HEK293 (cell line): ENCODE measurements at regions not wholly inside any gene's neighbourhood (a gene's known extent, or its start where the extent isn't known, plus 50 kb on each side); places are given as distances from the start of the nearest gene placed in this dataset.

Experiments used
- CTCF ChIA-PET: fragments of 350-600 bp; formaldehyde crosslinking; extraction: SDS; loops from one replicate; lab custom pipeline; 2021; ENCODE audit warnings: antibody characterized with exemption; lab: Yijun Ruan, JAX
- POLR2A ChIA-PET: fragments of 300-600 bp; formaldehyde crosslinking; extraction: SDS; loops from one replicate; lab custom pipeline; 2020; ENCODE audit warnings: antibody characterized with exemption, inconsistent platforms; lab: Yijun Ruan, JAX
- H3K27ac ChIP-seq: fragments of 200-500 bp; sonication (Bioruptor generic); 2 replicates; pipeline ENCODE4 v1.5.1; 2014; ENCODE audit warnings: low read depth, low read length, control low read depth, inconsistent platforms; ENCODE audit errors: extremely low read depth
- H3K36me3 ChIP-seq, 2 experiments: fragments of 200-500 bp in 1 of 2; sonication (Bioruptor generic) in 1 of 2; 1 replicate in 1 of 2; 2 replicates in 1 of 2; pipeline ENCODE4 v1.5.1; 2014 to 2017; ENCODE audit warnings: inconsistent platforms in 2 of 2, low read length in 2 of 2; ENCODE audit not compliant: control insufficient read depth in 2 of 2, insufficient read depth in 1 of 2
- H3K4me1 ChIP-seq: fragments of 200-500 bp; sonication (Bioruptor generic); 2 replicates; pipeline ENCODE4 v1.5.1; 2014; ENCODE audit warnings: mild to moderate bottlenecking, low read length, inconsistent platforms; ENCODE audit not compliant: control insufficient read depth, insufficient read depth
- H3K4me3 ChIP-seq: 2 replicates; pipeline ENCODE4 v1.5.1; 2011; ENCODE audit warnings: low read depth, mild to moderate bottlenecking, control low read depth, low read length, moderate library complexity
- H3K9me3 ChIP-seq: fragments of 200-500 bp; sonication (Bioruptor generic); 2 replicates; pipeline ENCODE4 v1.5.1; 2014; ENCODE audit warnings: low read depth, low read length, inconsistent platforms; ENCODE audit not compliant: control insufficient read depth, insufficient read depth
- GLIS2 ChIP-seq: fragments of 450-650 bp; formaldehyde crosslinking; IDR thresholded peaks from 2 replicates; pipeline ENCODE4 v1.5.1; 2016; ENCODE audit warnings: missing biosample characterization, missing genetic modification characterization
- HOXC10 ChIP-seq: sonication (generic); formaldehyde crosslinking; IDR thresholded peaks from 2 replicates; pipeline ENCODE4 v1.8.1; 2023; ENCODE audit warnings: mild to moderate bottlenecking, missing genetic modification reagents
- KLF10 ChIP-seq: fragments of 450-650 bp; IDR thresholded peaks from 2 replicates; pipeline ENCODE4 v1.5.1; 2018; ENCODE audit warnings: missing biosample characterization, mild to moderate bottlenecking, missing genetic modification characterization
- SCRT2 ChIP-seq: fragments of 450-650 bp; formaldehyde crosslinking; IDR thresholded peaks from 2 replicates; pipeline ENCODE4 v1.5.1; 2016; ENCODE audit warnings: missing biosample characterization, missing genetic modification characterization
- YY1 ChIP-seq: fragments of 450-650 bp; formaldehyde crosslinking; IDR thresholded peaks from 2 replicates; pipeline ENCODE4 v1.5.1; 2018; ENCODE audit warnings: missing biosample characterization, missing genetic modification characterization
- ZBTB1 ChIP-seq: fragments of 450-650 bp; formaldehyde crosslinking; IDR thresholded peaks from 2 replicates; pipeline ENCODE4 v1.5.1; 2016; ENCODE audit warnings: missing biosample characterization, missing genetic modification characterization
- ZBTB20 ChIP-seq: fragments of 450-650 bp; formaldehyde crosslinking; IDR thresholded peaks from 2 replicates; pipeline ENCODE4 v1.5.1; 2016; ENCODE audit warnings: missing biosample characterization, missing genetic modification characterization
- ZNF157 ChIP-seq: fragments of 450-650 bp; formaldehyde crosslinking; IDR thresholded peaks from 2 replicates; pipeline ENCODE4 v1.5.1; 2016; ENCODE audit warnings: missing biosample characterization, missing genetic modification characterization
- ZNF175 ChIP-seq: fragments of 450-650 bp; formaldehyde crosslinking; IDR thresholded peaks from 2 replicates; pipeline ENCODE4 v1.5.1; 2016; ENCODE audit warnings: missing biosample characterization, missing genetic modification characterization
- ZNF19 ChIP-seq: fragments of 450-650 bp; formaldehyde crosslinking; IDR thresholded peaks from 2 replicates; pipeline ENCODE4; 2016; ENCODE audit warnings: missing biosample characterization, missing genetic modification characterization, low read depth
- ZNF366 ChIP-seq: fragments of 450-650 bp; formaldehyde crosslinking; conservative IDR thresholded peaks from 2 replicates; pipeline ENCODE4 v1.5.1; 2016; ENCODE audit warnings: missing biosample characterization, missing genetic modification characterization
- ZNF394 ChIP-seq: fragments of 450-650 bp; formaldehyde crosslinking; IDR thresholded peaks from 2 replicates; pipeline ENCODE4 v1.5.1; 2016; ENCODE audit warnings: missing biosample characterization, missing genetic modification characterization, mild to moderate bottlenecking, moderate library complexity, borderline replicate concordance
- ZNF548 ChIP-seq: fragments of 450-650 bp; formaldehyde crosslinking; IDR thresholded peaks from 2 replicates; pipeline ENCODE4 v1.5.1; 2016; ENCODE audit warnings: missing biosample characterization, missing genetic modification characterization
- ZNF571 ChIP-seq: fragments of 450-650 bp; formaldehyde crosslinking; IDR thresholded peaks from 2 replicates; pipeline ENCODE4 v1.5.0; 2017; ENCODE audit warnings: missing biosample characterization, missing genetic modification characterization
- ZNF629 ChIP-seq: fragments of 450-650 bp; formaldehyde crosslinking; IDR thresholded peaks from 2 replicates; pipeline ENCODE4 v1.5.1; 2017; ENCODE audit warnings: missing biosample characterization, missing genetic modification characterization
- ZNF654 ChIP-seq: fragments of 450-650 bp; formaldehyde crosslinking; IDR thresholded peaks from 2 replicates; pipeline ENCODE4 v1.5.1; 2016; ENCODE audit warnings: low read depth, missing biosample characterization, missing genetic modification characterization
- ZNF664 ChIP-seq: fragments of 450-650 bp; formaldehyde crosslinking; IDR thresholded peaks from 2 replicates; pipeline ENCODE4 v1.5.1; 2016; ENCODE audit warnings: missing biosample characterization, missing genetic modification characterization
- ZSCAN16 ChIP-seq: fragments of 450-650 bp; formaldehyde crosslinking; IDR thresholded peaks from 2 replicates; pipeline ENCODE4 v1.5.1; 2016; ENCODE audit warnings: missing biosample characterization, missing genetic modification characterization
- TF ChIP-seq, protein P1 (sequence below): fragments of 450-650 bp; formaldehyde crosslinking; IDR thresholded peaks from 2 replicates; pipeline ENCODE4 v1.5.1; 2016; ENCODE audit warnings: missing biosample characterization, missing genetic modification characterization
- TF ChIP-seq, protein P2 (sequence below): fragments of 450-650 bp; formaldehyde crosslinking; IDR thresholded peaks from 2 replicates; pipeline ENCODE4 v1.5.1; 2016; ENCODE audit warnings: missing biosample characterization, missing genetic modification characterization
- TF ChIP-seq, protein P3 (sequence below): fragments of 450-650 bp; formaldehyde crosslinking; IDR thresholded peaks from 2 replicates; pipeline ENCODE4 v1.5.1; 2016; ENCODE audit warnings: missing biosample characterization, missing genetic modification characterization
- TF ChIP-seq, protein P4 (sequence below): fragments of 450-650 bp; formaldehyde crosslinking; IDR thresholded peaks from 2 replicates; pipeline ENCODE4 v1.5.1; 2016; ENCODE audit warnings: missing biosample characterization, missing genetic modification characterization
- TF ChIP-seq, protein P5 (sequence below): fragments of 450-650 bp; formaldehyde crosslinking; IDR thresholded peaks from 2 replicates; pipeline ENCODE4 v1.5.1; 2016; ENCODE audit warnings: missing biosample characterization, missing genetic modification characterization, borderline replicate concordance
- TF ChIP-seq, protein P6 (sequence below): fragments of 450-650 bp; formaldehyde crosslinking; IDR thresholded peaks from 2 replicates; pipeline ENCODE4 v1.5.0; 2017; ENCODE audit warnings: missing biosample characterization, missing genetic modification characterization, borderline replicate concordance

DNA sequence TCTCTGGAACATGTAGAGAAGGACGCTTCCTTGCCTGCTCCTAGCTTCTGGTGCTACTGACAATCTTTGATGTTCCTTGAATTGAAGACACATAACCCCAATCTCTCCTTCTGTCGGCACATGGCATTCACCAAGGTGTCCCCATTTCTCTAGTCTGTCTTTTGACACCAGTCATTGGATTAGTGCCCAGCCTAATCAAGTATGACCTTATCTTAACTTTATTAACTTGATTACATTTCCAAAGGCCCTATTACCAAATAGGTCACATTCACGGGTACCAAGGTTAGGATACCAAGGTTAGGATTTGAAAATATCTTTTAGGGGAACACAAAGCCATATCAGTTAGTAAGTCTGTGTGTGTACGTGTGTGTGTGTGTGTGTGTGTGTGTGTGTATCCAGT lies 377.9 kb downstream of the CMPK2 start:
- CTCF ChIA-PET, result no interaction called here
- no peak for TF ChIP-seq ZNF366 (tag by site-specific recombination)
- TF ChIP-seq ZBTB1 (tag by site-specific recombination), result no peak
- TF ChIP-seq ZNF157, result no peak
- no peak for TF ChIP-seq ZNF548
- no peak for TF ChIP-seq ZNF19
- TF ChIP-seq SCRT2, result no peak
- no peak for TF ChIP-seq HOXC10
- TF ChIP-seq, protein P1, sequence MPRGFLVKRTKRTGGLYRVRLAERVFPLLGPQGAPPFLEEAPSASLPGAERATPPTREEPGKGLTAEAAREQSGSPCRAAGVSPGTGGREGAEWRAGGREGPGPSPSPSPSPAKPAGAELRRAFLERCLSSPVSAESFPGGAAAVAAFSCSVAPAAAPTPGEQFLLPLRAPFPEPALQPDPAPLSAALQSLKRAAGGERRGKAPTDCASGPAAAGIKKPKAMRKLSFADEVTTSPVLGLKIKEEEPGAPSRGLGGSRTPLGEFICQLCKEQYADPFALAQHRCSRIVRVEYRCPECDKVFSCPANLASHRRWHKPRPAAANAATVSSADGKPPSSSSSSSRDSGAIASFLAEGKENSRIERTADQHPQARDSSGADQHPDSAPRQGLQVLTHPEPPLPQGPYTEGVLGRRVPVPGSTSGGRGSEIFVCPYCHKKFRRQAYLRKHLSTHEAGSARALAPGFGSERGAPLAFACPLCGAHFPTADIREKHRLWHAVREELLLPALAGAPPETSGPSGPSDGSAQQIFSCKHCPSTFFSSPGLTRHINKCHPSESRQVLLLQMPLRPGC, result no peak
- TF ChIP-seq, protein P2, sequence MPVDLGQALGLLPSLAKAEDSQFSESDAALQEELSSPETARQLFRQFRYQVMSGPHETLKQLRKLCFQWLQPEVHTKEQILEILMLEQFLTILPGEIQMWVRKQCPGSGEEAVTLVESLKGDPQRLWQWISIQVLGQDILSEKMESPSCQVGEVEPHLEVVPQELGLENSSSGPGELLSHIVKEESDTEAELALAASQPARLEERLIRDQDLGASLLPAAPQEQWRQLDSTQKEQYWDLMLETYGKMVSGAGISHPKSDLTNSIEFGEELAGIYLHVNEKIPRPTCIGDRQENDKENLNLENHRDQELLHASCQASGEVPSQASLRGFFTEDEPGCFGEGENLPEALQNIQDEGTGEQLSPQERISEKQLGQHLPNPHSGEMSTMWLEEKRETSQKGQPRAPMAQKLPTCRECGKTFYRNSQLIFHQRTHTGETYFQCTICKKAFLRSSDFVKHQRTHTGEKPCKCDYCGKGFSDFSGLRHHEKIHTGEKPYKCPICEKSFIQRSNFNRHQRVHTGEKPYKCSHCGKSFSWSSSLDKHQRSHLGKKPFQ (tag by site-specific recombination), result no peak
- TF ChIP-seq ZNF629 (tag by site-specific recombination), result no peak
- TF ChIP-seq ZNF654 (tag by site-specific recombination), result no peak
- no peak for TF ChIP-seq ZSCAN16 (tag by site-specific recombination)
- no peak for TF ChIP-seq GLIS2 (tag by site-specific recombination)
- TF ChIP-seq YY1 (tag by site-specific recombination), result no peak
- TF ChIP-seq KLF10 (tag by site-specific recombination), result no peak
- TF ChIP-seq, protein P3, sequence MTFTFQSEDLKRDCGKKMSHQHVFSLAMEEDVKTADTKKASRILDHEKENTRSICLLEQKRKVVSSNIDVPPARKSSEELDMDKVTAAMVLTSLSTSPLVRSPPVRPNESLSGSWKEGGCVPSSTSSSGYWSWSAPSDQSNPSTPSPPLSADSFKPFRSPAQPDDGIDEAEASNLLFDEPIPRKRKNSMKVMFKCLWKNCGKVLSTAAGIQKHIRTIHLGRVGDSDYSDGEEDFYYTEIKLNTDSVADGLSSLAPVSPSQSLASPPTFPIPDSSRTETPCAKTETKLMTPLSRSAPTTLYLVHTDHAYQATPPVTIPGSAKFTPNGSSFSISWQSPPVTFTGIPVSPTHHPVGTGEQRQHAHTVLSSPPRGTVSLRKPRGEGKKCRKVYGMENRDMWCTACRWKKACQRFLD (tag by site-specific recombination), result no peak
- TF ChIP-seq, protein P4, sequence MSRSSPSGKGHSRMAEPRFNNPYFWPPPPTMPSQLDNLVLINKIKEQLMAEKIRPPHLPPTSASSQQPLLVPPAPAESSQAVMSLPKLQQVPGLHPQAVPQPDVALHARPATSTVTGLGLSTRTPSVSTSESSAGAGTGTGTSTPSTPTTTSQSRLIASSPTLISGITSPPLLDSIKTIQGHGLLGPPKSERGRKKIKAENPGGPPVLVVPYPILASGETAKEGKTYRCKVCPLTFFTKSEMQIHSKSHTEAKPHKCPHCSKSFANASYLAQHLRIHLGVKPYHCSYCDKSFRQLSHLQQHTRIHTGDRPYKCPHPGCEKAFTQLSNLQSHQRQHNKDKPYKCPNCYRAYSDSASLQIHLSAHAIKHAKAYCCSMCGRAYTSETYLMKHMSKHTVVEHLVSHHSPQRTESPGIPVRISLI (tag by site-specific recombination), result no peak
- TF ChIP-seq, all 188 proteins: peak for 0
- Histone ChIP-seq H3K9me3 (no peaks in the 10 kb centered on the region), H3K36me3 (no peaks in the 10 kb centered on the region), H3K4me3 (no peak overlapping the region), H3K27ac (no peak overlapping the region), H3K4me1 (no peaks in the 10 kb centered on the region)
- POLR2A ChIA-PET, result no interaction called here

DNA sequence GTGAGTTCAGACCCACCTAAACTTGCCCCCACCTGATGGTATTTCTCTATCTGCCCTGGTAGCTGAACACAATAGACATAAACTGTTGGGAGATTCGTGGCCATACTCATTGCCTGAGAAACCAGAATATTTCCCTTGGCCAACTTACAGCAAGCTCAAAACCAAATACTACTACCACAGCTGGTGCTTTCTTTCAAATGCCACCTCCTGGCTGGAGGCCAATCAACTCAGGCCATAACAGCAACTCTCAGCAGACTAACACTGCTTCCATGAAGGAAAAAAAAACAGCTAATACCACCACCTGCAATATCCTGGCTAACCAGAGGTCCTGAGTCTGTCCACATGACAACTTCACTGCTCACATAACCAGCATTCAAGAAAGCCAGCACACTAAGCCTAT lies 373.1 kb downstream of the CMPK2 start:
- Histone ChIP-seq H3K27ac (no peak overlapping the region), H3K4me1 (no peaks in the 10 kb centered on the region), H3K36me3 (no peaks in the 10 kb centered on the region), H3K9me3 (no peaks in the 10 kb centered on the region), H3K4me3 (no peak overlapping the region)
- CTCF ChIA-PET, result no interaction called here
- POLR2A ChIA-PET, result no interaction called here
- TF ChIP-seq, protein P5, sequence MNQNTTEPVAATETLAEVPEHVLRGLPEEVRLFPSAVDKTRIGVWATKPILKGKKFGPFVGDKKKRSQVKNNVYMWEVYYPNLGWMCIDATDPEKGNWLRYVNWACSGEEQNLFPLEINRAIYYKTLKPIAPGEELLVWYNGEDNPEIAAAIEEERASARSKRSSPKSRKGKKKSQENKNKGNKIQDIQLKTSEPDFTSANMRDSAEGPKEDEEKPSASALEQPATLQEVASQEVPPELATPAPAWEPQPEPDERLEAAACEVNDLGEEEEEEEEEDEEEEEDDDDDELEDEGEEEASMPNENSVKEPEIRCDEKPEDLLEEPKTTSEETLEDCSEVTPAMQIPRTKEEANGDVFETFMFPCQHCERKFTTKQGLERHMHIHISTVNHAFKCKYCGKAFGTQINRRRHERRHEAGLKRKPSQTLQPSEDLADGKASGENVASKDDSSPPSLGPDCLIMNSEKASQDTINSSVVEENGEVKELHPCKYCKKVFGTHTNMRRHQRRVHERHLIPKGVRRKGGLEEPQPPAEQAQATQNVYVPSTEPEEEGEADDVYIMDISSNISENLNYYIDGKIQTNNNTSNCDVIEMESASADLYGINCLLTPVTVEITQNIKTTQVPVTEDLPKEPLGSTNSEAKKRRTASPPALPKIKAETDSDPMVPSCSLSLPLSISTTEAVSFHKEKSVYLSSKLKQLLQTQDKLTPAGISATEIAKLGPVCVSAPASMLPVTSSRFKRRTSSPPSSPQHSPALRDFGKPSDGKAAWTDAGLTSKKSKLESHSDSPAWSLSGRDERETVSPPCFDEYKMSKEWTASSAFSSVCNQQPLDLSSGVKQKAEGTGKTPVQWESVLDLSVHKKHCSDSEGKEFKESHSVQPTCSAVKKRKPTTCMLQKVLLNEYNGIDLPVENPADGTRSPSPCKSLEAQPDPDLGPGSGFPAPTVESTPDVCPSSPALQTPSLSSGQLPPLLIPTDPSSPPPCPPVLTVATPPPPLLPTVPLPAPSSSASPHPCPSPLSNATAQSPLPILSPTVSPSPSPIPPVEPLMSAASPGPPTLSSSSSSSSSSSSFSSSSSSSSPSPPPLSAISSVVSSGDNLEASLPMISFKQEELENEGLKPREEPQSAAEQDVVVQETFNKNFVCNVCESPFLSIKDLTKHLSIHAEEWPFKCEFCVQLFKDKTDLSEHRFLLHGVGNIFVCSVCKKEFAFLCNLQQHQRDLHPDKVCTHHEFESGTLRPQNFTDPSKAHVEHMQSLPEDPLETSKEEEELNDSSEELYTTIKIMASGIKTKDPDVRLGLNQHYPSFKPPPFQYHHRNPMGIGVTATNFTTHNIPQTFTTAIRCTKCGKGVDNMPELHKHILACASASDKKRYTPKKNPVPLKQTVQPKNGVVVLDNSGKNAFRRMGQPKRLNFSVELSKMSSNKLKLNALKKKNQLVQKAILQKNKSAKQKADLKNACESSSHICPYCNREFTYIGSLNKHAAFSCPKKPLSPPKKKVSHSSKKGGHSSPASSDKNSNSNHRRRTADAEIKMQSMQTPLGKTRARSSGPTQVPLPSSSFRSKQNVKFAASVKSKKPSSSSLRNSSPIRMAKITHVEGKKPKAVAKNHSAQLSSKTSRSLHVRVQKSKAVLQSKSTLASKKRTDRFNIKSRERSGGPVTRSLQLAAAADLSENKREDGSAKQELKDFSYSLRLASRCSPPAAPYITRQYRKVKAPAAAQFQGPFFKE (tag by site-specific recombination), result no peak
- TF ChIP-seq ZBTB20 (tag by site-specific recombination), result no peak
- TF ChIP-seq ZNF571 (tag by site-specific recombination), result no peak
- no peak for TF ChIP-seq ZNF664
- TF ChIP-seq, protein P6, sequence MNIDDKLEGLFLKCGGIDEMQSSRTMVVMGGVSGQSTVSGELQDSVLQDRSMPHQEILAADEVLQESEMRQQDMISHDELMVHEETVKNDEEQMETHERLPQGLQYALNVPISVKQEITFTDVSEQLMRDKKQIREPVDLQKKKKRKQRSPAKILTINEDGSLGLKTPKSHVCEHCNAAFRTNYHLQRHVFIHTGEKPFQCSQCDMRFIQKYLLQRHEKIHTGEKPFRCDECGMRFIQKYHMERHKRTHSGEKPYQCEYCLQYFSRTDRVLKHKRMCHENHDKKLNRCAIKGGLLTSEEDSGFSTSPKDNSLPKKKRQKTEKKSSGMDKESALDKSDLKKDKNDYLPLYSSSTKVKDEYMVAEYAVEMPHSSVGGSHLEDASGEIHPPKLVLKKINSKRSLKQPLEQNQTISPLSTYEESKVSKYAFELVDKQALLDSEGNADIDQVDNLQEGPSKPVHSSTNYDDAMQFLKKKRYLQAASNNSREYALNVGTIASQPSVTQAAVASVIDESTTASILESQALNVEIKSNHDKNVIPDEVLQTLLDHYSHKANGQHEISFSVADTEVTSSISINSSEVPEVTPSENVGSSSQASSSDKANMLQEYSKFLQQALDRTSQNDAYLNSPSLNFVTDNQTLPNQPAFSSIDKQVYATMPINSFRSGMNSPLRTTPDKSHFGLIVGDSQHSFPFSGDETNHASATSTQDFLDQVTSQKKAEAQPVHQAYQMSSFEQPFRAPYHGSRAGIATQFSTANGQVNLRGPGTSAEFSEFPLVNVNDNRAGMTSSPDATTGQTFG (tag by site-specific recombination), result no peak
- TF ChIP-seq ZNF175, result no peak
- TF ChIP-seq ZNF394, result no peak
